GM03348 (cell line): ENCODE measurements at regions not wholly inside any gene's neighbourhood (a gene's known extent, or its start where the extent isn't known, plus 50 kb on each side); places are given as distances from the start of the nearest gene placed in this dataset.
"Not testable (repeated sequence)": the region's sequence is repeated elsewhere in the genome, so short reads cannot be mapped to it uniquely, and the experiment has no call there.

Experiments used
- DNase-seq: peaks from one replicate; pipeline ENCODE4 v3.0.0; 2012; ENCODE audit warnings: low spot score

GRCh38 chr2:235399895-235400294 is 93.9 kb upstream of the AGAP1 start:
- DNase-seq: no peak

DNA sequence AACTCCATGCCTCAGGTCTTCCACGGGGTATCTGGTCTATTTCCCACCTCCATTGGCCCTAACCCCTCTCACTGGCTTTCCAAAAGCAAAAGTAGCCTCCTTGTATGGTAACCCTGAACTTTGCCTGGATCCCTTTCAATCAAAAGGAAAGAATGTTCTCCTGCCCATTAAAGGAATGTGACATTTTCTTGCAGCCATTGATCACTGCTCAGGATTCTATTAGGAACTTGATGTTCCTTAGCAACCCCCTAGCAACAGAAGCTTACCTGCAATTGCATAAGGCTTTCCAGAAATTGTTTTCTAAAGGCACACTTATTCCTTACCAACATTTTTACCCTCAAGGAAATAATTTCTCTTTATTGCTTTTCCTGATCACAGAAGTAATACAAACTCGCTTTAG is 91.4 kb upstream of the AGAP1 start:
- no peak for DNase-seq

GRCh38 chr2:235405612-235406361 is 88.1 kb upstream of the AGAP1 start:
- DNase-seq: no peak

DNA sequence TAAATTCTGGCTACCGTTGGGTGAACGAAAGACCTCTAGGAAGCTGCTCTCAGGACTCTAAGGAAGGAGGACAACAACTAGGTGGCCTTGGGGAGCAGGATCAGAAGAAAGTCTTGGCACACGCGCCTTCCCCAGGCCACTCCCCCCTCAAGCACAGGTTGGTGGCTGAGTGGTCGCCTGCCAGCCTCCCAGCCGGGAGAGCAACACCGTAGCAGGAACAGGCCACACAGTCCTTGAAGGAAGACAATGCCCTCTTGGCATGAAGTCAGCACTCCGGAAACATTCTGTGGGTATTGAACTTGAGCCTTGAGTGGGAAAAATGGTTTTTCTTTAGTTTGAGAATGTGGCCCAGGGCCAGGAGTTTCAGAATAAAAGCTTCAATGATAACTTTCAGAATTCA is 87.4 kb upstream of the AGAP1 start:
- DNase-seq: no peak

DNA sequence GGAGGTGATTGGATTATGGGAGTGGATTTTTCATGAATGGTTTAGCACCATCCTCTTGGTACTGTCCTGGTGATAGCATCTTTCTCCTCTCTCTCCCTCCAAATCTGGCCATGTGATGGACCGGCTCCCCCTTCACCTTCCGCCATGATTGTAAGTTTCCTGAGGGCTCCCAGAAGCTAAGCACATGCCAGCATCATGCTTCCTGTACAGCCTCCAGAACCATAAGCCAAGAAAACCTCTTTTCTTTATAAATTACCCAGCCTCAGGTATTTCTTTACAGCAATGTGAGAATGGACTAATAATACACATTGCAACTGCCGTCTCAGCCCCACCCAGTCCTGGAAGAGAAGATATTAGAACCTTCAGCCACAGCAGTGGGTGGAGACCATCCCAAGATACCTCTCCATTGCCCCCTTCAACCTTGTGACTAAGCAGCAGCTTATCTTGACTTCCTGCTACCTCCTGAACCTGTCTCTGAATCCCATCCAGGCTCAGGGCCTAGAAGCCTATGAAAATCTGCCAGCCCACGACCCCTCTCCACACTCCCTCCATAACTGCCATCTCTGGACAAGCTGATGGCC is 81.8 kb upstream of the AGAP1 start:
- DNase-seq: no peak

- DNase-seq: no peak
Measured at GRCh38 chr2:235413064-235413463, 80.8 kb upstream of the AGAP1 start.

- no peak for DNase-seq
Measured at GRCh38 chr2:235414422-235414821, 79.4 kb upstream of the AGAP1 start.

GRCh38 chr2:235416858-235417499 is 76.9 kb upstream of the AGAP1 start:
- DNase-seq: peak; percentile 24

DNA sequence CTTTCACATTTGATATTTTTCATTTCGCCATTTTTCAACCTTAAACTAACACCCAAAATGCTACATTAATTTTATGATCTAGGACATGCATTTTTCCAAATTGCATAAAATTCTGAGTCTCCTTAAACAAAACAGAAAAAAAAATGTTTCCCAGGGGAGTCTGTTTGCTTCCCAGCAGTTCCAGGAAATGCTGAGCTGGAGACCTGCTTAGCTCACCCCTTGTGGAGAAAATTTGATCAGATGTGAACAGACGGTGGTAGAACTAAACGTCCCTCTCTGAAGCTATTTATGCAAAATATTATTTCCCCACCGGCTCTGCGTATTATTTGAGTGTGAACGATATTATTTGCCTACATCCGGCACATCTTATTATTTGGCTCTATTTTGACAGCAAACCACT is 74.9 kb upstream of the AGAP1 start:
- DNase-seq: no peak

DNA sequence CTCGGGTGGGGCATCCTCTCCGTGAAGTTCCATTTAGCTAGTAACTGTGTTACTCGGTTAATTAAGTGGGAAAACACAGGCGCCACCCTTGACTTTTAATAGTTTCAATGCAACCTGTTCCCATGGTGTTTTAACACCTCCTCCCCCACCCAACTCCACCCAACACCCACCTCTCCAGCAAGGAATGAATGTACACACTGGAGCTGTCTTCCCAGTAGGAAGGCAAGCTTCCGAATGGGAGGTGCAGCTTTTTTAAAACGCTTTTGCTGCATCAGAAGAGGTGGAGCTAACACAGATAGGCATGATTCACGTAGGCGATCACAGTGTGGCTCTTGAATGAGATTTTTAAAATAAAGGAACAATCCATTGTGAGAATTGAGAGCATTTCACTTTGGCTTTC is 73.8 kb upstream of the AGAP1 start:
- DNase-seq: no peak

DNA sequence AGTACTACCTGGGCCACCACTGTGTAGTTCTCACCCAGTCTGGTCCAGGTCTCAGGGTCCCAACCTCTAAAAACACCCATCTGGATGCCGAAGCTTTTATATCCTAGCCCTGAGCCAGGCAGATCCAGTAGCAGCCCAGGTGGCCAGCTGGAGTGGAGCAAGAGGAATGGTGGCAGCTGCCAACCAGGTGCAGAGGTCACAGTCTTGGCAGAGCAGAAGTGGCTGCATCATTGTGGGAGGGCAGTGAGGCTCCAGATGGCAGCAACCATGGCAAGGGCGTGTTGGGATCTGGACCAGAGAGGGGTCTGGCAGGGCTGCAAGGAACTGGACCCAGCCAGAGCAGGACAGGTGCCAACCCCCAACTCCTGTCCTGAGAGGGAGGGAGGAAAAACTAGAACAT is 72.2 kb upstream of the AGAP1 start:
- no peak for DNase-seq

- DNase-seq: no peak
Measured at GRCh38 chr2:235430366-235431083, 63.3 kb upstream of the AGAP1 start.

DNA sequence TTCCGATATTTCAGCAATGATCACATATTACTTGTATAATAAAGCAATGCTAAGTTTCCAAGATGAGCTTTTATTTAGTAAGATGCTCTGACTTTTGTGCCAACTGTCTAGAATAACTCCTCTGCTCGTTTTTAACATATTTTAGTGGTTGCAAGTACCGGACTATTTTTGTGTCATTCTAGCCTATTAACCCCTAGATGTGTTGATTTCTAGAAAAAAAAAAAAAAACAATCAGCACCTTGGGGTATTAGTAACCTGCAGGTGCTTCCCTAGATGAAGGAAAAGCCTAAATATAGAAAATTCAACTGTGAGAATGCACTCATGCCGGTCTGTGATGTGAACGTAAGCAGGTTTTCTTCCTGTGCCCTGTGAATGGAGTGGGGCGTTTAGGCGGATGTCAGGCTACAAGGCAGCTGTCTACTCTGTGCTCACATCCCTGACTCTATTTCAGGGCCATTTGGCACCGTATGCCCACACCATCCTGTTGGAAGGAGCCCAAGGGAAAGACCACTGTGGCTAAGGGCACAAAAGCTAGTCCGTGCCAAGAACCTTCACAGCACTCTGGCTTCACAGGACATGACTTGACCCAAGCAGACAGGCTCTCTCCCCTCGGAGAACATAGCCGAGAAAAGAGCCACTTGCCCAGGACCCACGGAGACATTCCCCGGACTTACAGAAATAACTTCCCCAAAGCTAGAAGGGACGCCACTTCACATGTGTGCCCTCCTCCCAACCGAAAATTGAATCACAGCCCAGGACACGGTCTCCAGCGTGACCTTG is 60.9 kb upstream of the AGAP1 start:
- peak; percentile 21 for DNase-seq

GRCh38 chr2:235433860-235434259 is 60.0 kb upstream of the AGAP1 start:
- peak; percentile 52 for DNase-seq

DNA sequence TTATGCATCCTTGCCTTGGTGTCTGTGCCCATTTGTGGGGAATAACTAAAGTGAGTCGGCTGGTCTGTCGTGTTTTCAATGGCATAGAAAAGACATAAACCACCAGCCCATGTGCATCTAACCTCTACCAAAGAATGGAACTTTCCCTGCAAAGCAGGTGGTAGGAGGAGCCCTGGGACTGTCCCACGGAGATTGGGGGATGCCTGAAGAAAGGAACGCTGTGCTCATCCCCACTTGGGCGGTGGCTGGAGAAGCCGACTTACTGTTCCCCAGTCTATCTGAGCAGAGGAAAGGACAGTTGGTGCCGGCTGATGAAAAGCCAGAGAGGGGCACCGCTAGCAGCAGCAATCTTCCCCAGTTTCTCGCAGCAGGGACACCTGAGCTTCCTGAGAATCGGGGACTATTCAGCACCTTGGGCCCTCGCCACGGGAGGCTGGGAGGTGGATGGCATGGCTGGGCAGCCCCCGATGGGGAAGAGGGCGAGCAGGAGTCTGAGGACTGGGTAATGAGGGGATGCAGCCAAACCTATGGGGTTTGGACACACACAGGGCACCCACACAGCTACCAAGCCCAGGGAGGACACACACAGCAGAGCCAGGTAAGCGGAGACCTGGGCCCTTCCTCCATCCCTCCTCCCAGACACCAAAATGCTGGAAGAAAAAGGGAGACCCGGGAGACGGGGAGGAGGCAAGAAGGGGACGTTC is 53.7 kb upstream of the AGAP1 start:
- no peak for DNase-seq

DNA sequence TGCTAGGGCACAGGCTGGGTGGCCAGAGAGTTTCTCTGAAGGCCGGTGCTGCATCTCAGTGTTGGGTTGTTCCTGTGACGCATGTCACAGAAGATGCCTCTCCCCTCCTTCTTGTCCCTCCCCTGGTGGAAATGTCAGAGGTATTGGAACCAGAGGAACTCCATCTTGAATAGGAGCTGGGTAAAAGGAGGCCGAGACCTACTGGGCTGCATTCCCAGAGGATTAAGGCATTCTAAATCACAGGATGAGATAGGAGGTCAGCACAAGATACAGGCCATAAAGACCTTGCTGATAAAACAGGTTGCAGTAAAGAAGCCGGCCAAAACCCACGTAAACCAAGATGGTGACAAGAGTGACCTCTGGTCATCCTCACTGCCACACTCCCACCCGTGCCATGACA is 50.3 kb upstream of the AGAP1 start:
- DNase-seq: not testable (repeated sequence)
